ENCODE measurements at regions not wholly inside any gene's neighbourhood (a gene's known extent, or its start where the extent isn't known, plus 50 kb on each side); places are given as distances from the start of the nearest gene placed in this dataset.

GRCh38 chr3:74328435-74328834 lies 286.0 kb downstream of the CNTN3 start:
- Histone ChIP-seq H3K4me1 (no peaks in the 10 kb centered on the region), H3K27me3 (no peaks in the 10 kb centered on the region), H3K4me3 (no peak overlapping the region), H3K9me3 (no peaks in the 10 kb centered on the region), H3K36me3 (no peaks in the 10 kb centered on the region), H3K27ac (no peak overlapping the region)
- TF ChIP-seq POLR2AphosphoS5 (IDR thresholded peaks at IDR 0.05; ENCODE audit: insufficient read depth in 1 of 2, low read depth in 1 of 2) (no peak), CTCF (IDR thresholded peaks at IDR 0.05) (no peak), POLR2A (IDR thresholded peaks at IDR 0.05) (no peak)
- no peak for DNase-seq (ENCODE audit: extremely low spot score in 2 of 2)
- intact Hi-C loops (cut with DNase I): no loop called here

GRCh38 chr3:74315291-74315690 lies 299.2 kb downstream of the CNTN3 start:
- no peak for DNase-seq (ENCODE audit: extremely low spot score in 2 of 2)
- Histone ChIP-seq H3K36me3 (no peaks in the 10 kb centered on the region), H3K27ac (no peak overlapping the region), H3K4me1 (no peaks in the 10 kb centered on the region), H3K27me3 (no peaks in the 10 kb centered on the region), H3K9me3 (no peaks in the 10 kb centered on the region), H3K4me3 (no peak overlapping the region)
- no peak for TF ChIP-seq POLR2A (IDR thresholded peaks at IDR 0.05)
- no peak for TF ChIP-seq POLR2AphosphoS5 (IDR thresholded peaks at IDR 0.05; ENCODE audit: insufficient read depth in 1 of 2, low read depth in 1 of 2)
- no peak for TF ChIP-seq CTCF (IDR thresholded peaks at IDR 0.05)
- intact Hi-C loops (cut with DNase I): no loop called here

GRCh38 chr3:74314696-74315095 lies 299.8 kb downstream of the CNTN3 start:
- Histone ChIP-seq H3K4me1 (no peaks in the 10 kb centered on the region), H3K27me3 (no peaks in the 10 kb centered on the region), H3K27ac (no peak overlapping the region), H3K36me3 (no peaks in the 10 kb centered on the region), H3K4me3 (no peak overlapping the region), H3K9me3 (no peaks in the 10 kb centered on the region)
- intact Hi-C loops (cut with DNase I): no loop called here
- no peak for DNase-seq (ENCODE audit: extremely low spot score in 2 of 2)
- TF ChIP-seq CTCF (IDR thresholded peaks at IDR 0.05) (no peak), POLR2AphosphoS5 (IDR thresholded peaks at IDR 0.05; ENCODE audit: insufficient read depth in 1 of 2, low read depth in 1 of 2) (no peak), POLR2A (IDR thresholded peaks at IDR 0.05) (no peak)

- TF ChIP-seq POLR2A (IDR thresholded peaks at IDR 0.05) (no peak), POLR2AphosphoS5 (IDR thresholded peaks at IDR 0.05; ENCODE audit: insufficient read depth in 1 of 2, low read depth in 1 of 2) (no peak), CTCF (IDR thresholded peaks at IDR 0.05) (no peak)
- H3K27me3 ChIP-seq: no peaks in the 10 kb centered on the region
- no peaks in the 10 kb centered on the region for H3K9me3 ChIP-seq
- no peaks in the 10 kb centered on the region for H3K4me1 ChIP-seq
- no peak overlapping the region for H3K4me3 ChIP-seq
- no peak for DNase-seq (ENCODE audit: extremely low spot score in 2 of 2)
- intact Hi-C loops (cut with DNase I): no loop called here
- H3K27ac ChIP-seq: no peak overlapping the region
- no peaks in the 10 kb centered on the region for H3K36me3 ChIP-seq
Measured at GRCh38 chr3:74309716-74310115, 304.7 kb downstream of the CNTN3 start.

- Histone ChIP-seq H3K9me3 (no peaks in the 10 kb centered on the region), H3K36me3 (no peaks in the 10 kb centered on the region), H3K27ac (no peak overlapping the region), H3K27me3 (no peaks in the 10 kb centered on the region), H3K4me1 (no peaks in the 10 kb centered on the region), H3K4me3 (no peak overlapping the region)
- no peak for DNase-seq (ENCODE audit: extremely low spot score in 2 of 2)
- TF ChIP-seq POLR2AphosphoS5 (IDR thresholded peaks at IDR 0.05; ENCODE audit: insufficient read depth in 1 of 2, low read depth in 1 of 2) (no peak), CTCF (IDR thresholded peaks at IDR 0.05) (no peak), POLR2A (IDR thresholded peaks at IDR 0.05) (no peak)
- intact Hi-C loops (cut with DNase I): no loop called here
Measured at GRCh38 chr3:74304424-74304823, 310.0 kb downstream of the CNTN3 start.

Measured in vagina (tissue), 2 donors.